GM18868 (cell line): ENCODE measurements at regions not wholly inside any gene's neighbourhood (a gene's known extent, or its start where the extent isn't known, plus 50 kb on each side); places are given as distances from the start of the nearest gene placed in this dataset.
"Not testable (repeated sequence)": the region's sequence is repeated elsewhere in the genome, so short reads cannot be mapped to it uniquely, and the experiment has no call there.

ENCODE experiments used
- ATAC-seq: cut with Tn5 transposase; IDR thresholded peaks from one replicate; pipeline ENCODE4 v1.9.1; 2021; ENCODE audit warnings: mild to moderate bottlenecking, moderate library complexity; ENCODE audit not compliant: unreplicated experiment

DNA sequence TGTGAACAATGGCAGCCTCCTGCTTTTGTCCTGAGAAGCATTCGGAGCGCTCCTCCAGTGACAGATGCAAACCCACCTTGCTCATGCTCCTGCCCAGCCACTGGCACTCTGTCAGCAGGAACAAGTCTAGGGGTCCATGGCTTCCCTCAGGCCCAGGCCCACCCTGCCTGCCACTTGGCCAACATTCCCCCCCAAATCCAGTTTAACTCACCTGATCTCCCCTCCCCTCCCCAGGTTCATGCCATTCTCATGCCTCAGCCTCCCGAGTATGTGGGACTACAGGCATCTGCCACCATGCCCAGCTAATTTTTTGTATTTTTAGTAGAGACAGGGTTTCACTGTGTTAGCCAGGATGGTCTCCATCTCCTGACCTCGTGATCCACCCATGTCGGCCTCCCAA is 118.9 kb upstream of the TPTE start:
- ATAC-seq, result not testable (repeated sequence)

DNA sequence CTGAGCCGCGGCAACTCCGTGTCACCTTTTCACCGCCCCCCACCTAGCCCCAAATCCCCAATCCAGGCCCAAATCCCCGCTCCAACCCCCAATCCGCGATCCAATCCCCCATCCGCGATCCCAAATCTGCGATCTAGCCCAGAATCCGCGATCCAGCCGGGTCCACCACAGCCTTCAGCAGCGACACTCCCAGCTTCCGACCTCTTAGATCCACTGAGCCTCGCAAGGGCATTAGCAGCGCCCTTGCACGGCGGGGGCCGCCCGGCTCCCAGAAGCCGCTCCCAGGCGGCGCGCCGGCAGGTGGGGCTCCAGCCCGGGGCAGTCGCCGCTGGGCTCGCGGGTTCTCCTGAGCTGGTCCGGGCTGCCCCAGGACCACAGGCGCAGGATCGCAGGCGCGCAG is 116.1 kb upstream of the TPTE start:
- not testable (repeated sequence) for ATAC-seq

DNA sequence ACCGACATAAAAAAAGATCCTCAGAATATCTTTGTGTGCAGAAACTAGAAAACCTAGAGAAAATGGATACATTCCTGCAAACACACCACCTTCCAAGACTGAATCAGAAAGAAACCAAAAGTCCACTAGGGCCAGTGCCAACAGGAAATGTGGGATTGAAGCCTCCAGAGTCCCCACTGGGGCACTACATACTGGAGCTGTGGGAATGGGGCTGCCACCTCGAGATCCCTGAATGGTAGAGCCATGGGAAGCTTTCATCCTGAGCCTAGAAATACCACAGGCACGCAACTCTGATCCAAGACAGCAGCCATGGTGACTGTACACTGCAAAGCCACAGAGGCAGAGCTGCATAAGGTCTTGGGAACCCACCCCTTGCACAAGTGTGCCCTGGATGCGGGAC is 111.6 kb upstream of the TPTE start:
- ATAC-seq, result not testable (repeated sequence)

DNA sequence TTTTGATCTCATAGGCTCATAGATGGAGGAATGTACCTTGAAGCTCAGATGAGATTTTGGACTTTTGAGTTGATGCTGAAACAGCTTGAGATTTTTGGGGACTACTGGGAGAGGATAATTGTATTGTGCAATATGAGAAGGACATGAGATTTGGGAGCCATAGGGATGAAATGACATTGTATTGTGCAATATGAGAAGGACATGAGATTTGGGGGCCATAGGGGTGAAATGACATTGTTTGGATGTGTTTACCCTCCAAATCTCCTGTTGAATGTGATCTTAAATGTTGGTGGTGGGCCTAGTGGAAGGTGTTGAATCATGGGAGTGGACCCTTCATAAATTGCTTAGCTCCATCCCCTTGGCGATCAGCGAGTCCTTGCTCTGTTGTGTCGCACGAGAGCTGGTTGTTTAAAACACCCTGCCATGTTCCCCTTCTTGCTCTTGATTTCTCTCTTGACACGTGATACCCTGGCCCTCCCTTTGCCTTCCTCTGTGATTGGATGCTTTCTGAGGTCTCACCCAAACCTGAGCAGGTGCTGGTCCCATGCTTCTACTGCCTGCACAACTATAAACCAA is 110.9 kb upstream of the TPTE start:
- not testable (repeated sequence) for ATAC-seq

DNA sequence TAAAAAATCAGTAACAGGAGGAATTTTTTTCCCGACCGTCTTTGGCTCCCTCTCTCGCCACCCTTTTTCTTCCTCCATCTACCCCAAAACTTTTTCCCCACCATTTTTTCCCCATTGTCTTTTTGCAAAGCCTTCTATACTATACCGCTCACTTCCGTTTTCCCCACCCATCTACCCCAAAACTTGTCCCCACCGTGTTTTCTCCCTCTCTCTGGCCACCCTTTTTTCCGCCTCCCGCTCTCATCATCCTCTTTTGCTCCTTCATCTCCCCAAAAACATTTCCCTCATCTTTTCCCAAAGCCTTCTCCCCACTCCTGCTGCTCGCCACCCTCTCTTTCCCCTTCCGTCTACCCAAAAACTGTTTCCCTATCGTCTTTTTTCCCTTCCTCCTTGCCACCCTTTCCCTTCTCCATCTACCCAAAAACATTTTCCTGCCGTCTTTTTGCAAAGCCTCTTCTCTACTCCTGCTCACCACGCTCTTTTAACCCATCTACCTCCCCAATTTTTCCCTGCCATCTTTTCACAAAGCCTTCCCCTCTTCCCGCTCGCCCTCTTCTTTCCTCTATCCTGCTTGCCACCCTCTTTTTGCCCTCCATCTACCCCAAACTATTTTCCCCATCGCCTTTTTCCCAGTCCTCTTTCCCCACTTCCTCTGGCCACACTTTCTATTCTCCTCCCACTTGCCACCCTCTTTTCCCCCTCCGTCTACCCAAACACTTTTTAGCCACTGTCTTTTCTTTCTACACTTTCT is 109.4 kb upstream of the TPTE start:
- not testable (repeated sequence) for ATAC-seq

DNA sequence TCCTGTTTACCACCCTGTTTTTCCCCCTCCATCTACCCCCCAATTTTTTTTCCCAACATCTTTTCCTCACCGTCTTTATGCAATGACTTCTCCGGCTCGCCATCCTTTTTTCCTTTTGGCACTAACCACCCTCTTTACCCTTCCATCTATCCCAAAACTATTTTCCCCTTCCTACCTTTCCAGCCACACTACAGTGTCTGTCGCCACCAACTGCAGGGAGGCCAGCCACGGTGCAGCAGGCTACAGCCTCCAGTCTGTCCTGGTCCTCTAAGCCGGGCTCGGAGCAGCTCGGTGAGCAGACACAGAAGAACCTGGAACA is 108.5 kb upstream of the TPTE start:
- ATAC-seq, result not testable (repeated sequence)

DNA sequence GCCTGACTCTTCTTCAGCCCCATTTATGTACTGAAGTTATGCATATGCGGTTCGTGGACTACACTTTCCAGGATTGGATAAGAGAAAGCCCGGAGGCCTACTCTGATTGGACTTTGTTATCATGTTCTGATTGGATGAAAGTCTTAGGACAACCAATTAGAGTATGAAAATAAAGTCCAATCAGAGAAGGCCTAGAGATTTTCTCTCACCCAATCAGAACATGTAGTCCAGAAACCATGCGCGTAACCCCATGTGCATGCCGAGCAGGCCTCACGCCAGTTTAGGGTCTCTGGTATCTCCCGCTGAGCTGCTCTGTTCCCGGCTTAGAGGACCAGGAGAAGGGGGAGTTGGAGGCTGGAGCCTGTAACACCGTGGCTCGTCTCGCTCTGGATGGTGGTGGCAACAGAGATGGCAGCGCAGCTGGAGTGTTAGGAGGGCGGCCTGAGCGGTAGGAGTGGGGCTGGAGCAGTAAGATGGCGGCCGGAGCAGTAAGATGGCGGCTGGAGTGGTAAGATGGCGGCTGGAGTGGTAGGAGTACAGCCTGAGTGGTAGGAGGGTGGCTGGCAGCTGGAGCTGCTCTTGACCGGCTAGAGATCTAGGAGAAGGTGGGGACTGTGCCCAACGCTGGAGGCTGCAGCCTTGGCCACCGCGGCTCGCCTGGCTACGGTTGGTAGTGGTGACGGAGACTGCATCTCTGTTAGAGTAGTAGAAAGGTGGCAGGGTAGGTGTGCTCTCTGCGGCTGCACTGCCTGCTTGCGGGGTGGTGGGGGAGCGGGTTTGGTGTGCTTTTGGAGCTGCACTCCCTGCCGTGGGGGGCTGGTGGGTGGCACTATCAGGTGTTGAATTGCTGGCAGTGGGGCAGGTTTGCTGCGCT is 107.9 kb upstream of the TPTE start:
- ATAC-seq, result not testable (repeated sequence)

DNA sequence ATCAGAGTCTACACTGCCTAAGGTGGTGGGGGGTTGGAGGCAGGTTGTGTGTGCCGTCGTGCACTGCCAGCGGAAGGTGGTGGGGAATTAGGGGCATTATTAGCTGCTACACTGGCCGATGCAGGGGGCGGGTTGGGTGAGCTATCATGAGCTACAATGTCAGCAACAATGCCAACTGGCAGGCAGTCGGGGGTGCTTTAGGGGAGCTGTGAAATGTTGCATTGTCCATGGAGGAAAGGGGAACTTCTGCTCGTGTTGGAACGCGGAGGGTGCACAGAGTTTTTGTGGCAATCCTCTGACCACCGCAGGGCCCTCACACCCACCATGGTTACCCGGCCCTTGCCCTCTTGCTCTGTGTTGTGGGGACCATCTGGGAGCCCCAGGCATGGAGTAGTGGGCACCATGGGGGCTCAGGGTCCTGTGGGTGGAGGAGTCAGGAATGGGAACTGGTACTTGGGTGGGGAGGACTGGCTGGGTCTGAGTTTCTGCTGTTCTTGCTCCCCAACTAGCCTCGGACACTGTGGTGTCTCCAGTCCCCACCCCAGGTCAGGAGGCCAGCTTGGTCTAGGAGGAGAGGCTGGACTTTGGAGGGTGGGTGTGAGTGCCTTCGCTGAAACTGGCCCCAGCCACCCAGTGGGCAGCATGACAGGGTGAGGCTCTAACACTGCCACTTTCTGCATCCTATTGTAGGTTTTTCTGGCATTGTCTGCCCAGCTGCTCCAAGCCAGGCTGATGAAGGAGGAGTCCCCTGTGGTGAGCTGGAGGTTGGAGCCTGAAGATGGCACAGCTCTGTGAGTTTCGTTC is 107.1 kb upstream of the TPTE start:
- not testable (repeated sequence) for ATAC-seq

DNA sequence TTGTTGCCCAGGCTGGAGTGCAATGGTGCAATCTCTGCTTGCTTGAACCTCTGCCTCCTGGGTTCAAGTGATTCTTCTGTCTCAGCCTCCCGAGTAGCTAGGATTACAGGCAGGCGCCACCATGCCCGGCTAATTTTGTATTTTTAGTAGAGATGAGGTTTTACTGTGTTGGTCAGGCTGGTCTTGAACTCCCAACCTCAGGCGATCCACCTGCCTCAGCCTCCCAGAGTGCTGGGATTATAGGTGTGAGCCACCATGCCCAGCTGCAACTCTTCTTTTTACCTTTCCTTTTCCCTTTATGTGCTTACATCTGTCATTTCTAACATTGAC is 106.5 kb upstream of the TPTE start:
- ATAC-seq, result not testable (repeated sequence)

DNA sequence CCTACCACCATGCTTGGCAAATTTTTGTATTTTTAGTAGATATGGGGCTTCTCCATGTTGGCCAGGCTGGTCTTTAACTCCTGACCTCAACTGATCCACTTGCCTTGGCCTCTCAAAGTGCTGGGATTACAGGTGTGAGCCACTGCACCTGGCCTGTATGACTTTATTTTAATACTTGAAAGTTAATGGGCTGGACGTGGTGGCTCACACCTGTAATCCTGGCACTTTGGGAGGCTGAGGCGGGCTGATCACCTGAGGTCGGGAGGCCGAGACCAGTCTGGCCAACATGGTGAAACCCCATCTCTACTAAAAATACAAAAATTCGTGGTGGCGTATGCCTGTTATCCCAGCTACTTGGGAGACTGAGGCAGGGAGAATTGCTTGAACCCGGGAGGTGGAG is 105.9 kb upstream of the TPTE start:
- not testable (repeated sequence) for ATAC-seq

DNA sequence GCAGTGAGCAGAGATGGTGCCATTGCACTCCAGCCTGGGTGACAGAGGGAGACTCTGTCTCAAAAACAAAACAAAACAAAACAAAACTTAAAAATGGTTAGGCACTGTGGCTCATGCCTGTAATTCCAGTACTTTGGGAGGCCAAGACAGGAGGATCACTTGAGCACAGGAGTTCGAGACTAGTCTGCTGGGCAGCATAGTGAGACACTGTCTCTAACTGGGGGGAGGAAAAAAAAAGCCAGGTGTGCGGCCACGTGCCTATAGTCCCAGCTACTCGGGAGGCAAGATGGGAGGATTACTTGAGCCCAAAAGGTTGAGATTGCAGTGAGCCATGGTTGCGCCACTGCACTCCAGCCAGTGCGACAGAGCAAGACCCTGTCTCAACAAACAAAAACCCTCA is 105.5 kb upstream of the TPTE start:
- ATAC-seq, result not testable (repeated sequence)

DNA sequence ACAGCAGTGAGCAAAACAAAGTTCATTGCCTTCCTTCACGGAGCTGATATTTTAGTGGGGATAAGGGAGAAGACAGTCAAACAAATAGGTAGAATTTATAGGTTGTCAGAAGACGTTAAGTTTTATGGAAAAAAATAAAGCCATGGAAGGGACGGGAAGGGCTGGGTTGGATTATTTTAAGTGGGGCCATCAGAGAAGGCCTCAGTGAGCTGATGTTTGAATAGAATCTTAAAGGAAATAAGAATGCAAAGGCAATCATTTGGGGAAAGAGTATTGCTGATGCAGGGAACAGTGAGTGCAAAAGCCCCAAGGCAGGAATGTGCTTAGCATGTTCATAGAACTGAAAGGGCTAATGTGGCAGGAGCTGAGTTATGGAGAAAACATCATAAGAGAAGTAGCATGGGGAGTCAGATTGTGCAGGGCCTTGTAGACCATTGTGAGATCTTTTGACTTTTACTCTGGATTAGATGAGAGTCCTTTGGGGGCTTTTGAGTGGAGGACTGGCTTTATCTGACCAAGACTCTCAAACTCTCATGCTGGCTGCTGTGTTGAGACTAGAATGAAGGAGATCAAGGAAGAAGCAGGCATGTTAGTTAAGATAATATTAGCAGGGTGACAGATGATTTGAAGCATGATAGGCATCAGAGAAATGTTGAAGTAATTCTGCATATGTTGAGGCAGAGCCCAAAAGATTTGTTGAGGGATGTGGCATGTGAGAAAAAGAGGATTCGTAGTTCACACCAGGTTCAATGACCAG is 104.5 kb upstream of the TPTE start:
- not testable (repeated sequence) for ATAC-seq

DNA sequence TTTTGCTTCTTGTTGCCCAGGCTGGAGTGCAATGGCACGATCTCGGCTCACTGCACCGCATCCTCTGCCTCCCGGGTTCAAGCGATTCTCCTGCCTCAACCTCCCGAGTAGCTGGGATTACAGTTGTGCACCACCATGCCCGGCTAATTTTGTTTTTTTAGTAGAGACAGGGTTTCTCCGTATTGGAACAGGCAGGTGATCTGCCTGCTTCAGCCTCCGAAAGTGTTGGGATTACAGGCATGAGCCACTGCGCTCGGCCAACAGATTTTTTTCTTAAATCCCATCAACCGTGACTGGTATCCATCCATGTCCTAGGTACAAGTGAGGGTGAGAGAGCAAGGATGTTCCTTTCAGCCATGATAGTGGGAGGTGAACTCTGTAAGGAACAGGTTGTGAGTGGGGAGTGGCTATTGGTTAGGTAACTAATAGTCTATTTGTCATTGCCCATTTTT is 103.8 kb upstream of the TPTE start:
- not testable (repeated sequence) for ATAC-seq

DNA sequence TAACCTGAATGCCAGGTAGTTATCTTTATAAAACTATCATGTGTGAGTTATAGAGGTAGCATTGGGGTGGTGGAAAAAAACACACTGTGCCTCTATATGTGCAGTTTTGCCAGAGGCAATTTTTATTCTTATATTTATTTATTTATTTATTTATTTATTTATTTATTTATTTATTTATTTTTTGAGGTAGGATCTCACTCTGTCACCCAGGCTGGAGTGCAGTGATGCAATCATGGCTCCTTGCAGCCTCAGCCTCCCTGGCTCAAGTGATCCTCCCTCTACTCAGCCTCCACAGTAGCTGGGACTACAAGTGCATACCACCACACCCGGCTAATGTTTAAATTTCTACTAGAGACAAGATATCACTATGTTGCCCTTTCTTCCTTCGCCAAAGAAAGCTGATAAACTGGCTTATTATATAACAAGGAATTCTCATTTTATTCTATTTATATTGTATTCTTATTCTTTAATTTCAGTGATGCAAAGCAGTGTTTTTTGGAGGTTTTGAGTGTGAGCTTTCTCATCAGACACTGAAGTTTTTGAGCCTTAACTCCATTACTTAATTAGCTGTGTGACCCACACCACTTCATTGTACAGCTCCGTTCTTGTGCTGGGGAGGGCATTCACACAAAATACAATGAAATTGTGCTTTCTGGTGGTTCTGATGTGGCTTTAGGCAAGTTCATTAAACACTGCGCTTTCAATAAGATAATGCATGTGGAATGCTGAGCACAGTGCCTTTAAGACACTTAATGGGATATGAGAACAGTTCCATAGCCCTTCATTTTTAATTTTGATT is 102.9 kb upstream of the TPTE start:
- not testable (repeated sequence) for ATAC-seq

DNA sequence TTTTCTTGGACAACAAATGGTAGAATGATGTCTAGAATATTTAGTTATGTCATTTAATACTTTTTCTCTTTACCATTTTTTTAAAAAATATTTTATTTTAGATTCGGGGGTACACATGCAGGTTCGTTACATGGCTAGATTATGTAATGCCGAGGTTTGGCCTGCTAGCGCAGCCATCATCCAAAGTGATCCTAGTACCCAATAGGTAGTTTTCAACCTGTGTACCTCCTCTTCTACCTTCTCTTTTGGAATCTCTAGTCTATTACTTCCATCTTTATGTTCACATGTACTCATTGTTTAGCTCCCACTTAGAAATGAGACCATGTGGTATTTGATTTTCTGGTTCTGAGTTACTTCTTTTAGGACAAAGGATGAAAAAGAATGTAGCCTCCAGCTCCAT is 100.2 kb upstream of the TPTE start:
- ATAC-seq, result not testable (repeated sequence)

DNA sequence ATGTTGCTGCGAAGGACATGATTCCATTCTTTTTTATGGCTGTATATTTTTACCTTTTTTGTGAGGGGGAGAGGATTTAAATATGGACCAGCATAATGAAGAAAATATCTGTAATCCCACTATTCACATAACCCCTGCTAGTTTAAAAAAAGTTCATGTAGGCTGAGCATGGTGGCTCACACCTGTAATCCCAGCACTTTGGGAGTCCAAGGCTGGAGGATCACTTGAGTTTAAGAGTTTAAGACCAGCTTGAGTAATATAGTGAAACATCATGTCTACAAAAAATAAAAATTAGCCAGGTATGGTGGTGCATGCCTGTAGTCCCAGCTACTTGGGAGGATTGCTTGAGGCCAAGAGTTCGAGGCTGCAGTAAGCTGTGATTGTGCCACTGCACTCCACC is 99.8 kb upstream of the TPTE start:
- not testable (repeated sequence) for ATAC-seq

DNA sequence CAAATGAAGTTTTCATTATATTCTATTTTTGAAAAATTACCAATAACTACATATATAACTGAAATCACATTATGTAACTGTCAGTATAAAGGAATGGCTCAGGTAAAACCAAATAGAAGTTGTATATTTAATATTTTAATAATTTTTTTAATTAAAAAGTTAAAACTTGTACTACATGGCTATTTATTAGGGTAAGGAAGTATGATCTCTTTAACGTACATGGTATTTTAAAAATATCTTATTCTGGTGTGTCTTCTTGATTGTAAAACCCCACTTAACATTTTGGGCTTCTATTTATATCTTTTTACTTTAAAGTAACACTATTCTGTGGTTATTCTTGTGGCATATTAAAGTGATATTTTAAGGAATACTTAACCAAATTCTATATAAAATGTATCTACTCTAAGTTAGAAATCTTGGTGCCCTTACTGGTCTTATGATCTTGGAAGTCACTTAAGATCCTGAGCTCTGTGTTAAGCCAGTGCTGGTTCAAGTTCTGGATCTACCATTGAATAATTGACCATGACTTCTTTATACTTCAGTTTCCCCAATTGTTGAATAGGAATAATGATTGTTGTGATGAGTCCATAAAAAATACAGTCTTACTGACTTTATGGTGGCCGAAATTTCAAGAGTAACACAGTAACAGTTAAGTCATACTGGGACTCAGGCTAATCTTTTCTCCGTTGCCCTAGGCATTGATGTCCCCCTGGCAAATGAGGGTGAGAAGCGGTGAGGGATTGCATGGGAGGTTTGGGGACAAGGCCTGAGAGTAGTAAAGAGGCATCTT is 97.1 kb upstream of the TPTE start:
- ATAC-seq, result not testable (repeated sequence)

DNA sequence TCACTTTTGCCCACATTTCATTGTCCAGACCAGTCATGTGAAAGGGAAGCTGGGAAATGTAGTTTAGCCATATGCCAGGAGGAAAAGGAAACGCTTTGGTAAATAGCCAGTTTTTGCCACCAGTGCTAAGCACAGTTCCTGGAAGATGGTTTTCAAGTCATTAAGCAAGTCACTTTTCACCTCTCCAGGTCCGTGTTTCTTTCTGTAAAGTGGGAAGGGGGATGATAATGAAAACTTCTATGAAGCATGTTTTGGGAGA is 96.6 kb upstream of the TPTE start:
- ATAC-seq, result not testable (repeated sequence)

DNA sequence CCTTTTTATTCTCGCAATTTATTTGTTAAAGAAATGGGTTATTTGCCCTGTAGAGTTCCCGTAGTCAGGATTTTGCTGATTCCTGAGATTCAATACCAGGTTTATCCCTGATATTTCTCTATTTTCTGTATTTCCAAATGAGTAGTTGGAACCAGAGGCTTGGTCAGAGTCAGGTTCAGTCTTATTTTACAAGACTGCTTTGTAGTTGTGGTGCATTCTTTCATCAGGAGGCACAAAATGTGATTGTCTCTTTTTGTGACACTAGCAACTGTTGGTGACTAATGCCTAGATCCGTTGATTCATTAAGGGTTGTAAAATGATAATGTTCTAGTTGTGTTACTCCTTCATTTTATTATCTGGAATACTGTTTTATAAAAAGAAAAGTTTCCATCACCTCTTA is 95.5 kb upstream of the TPTE start:
- no peak for ATAC-seq
